ENCODE measurements at regions not wholly inside any gene's neighbourhood (a gene's known extent, or its start where the extent isn't known, plus 50 kb on each side); places are given as distances from the start of the nearest gene placed in this dataset.

DNA sequence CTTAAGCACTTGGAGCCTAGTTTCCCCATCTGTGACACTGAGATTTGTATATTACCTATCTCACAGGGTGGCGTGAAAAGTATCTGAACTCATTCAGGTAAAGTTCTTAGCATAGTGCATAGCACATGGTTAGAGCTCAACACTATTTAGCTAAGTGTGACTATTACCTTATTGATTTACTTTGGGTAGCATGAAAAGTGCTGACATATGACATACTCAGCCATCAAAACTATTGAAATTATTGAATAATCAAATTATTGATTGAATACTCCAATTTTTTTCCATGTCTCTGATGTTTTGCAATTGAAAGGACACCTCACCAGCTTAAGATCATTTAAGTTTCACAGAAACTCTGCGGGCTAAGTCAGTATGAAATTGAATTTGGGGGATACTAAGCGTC, 715.0 kb downstream of the EFNB2 start:
- DNase-seq: no peak

DNA sequence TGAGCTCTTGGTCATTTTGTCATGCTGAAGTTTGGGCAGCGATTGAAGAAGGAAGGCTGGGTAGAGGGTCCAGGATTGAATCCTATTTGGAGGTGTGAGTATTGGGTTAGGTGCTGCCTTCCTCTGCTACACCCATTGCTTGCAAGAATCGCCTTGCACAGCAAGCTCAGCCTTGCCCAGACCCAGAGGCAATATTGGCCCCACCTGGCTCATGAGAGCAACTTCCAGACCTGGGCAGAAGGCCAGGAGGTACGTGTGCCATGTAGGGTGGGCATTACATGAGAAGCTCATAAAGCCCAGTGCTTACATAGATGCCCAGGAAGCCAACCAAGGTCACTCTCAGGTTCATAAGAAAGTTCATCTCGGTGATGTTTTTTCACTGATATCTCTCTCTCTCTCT, 718.0 kb downstream of the EFNB2 start:
- DNase-seq: no peak

DNA sequence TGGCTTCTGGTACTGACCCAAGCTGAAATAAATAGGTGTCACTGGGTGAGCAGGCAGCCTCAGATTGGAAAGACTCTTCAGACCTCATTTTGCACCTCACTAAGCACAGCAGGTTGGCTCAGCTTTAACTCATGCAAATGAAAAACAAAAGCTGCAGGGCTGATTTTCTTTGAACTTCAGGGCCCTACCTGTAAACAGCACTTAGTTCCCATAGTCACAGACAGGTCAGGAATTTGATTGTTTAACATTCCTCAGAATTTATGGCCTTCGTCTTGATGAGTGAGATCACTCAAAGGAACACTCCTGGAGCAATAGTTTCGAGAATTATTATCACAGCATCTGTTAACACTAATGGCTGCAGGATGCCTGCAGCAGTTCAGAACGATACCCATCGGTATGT, 718.5 kb downstream of the EFNB2 start:
- DNase-seq: no peak

DNA sequence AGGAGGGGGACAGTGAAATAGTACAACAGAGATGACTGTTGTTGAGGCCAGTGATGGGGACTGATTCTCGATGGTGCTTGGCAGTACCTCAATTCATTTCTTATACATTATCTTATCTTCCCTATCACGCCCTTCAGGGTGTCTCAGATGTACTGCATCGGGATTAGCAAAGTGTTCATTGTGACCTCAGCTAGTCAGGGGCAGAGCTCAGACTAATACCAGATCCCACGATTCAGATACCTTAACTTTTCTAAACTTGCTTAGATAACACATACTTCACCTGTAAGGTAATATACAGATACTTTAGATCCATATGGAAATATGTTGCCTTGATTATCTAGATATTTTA, 720.6 kb downstream of the EFNB2 start:
- DNase-seq: no peak

DNA sequence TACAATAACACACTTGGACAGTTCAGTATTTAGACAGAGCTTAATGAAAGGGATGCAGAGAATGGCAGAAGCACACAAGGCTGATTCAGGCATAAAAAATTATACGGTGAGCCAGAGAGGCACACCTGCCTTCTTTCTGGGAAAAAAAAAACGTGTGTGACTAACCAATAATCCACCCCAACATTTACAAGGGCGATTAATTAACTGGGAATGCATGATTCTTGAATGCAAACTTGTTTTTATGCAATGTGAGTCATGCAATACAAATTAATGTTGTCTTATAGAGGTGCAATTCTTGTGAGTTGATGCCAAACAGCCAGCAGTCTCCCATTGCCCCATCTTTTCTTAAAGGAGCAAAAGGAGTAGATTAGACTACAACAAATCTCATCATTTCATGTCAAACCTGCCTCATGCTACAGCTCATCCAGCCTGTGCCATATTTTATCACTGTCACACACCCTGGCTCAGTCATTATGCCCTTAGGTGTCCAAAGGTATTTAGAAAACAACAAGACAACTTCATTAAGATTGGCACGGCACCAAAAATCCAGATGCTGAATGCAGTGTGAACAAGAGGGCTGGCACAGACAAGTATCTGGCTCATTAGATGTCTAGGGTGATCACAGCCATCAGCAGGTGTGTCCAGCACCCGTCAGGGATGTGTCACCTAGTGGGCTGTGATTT, 721.1 kb downstream of the EFNB2 start:
- DNase-seq: peak; percentile 19

DNA sequence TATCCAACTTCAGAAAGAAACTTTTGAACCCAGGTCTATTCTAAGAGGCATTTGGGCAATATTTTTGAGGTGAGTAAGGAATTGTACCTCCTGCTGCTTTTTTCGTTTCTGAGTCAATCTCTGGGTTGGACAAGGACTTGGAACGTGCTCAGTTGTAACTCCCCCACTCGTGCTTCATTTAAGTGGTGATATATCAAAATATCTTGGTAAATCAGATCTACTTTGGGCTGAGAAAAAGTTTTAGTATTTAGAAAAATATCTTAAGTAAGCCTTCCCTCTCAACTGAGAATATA, 728.9 kb downstream of the EFNB2 start:
- no peak for DNase-seq

DNA sequence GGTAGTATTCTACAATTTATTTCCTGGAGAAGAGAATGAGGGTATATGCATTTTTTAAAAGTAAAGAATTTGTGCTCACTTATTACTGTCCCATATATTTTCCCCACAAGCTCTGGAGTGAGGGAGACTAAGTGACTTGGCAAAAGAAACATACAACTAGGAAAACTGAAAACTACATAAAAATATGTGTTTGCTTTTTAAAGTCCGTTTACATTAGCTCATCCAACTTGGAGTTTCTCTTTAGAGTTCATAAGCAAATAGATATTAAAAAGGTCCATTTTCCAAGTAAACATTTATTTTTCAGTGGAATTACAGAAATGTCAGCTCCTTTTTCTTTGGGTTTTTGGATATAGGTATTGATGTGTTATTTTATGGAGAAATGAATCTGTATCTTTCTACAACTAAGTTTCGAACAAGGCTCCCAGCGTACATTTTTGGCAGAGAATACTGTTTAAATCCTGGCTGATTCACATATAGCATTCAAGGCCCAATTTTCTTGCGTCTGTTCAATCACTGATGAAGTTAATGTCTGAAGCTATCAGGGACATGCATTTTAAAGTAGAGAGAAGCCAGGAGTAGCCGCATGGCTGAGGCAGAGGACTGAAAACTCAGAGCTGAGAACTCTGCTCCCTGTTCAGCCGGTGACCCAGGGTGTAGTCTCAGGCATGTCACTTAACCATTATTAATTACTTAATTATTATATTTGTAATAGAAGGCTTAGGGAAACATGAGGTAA, 729.4 kb downstream of the EFNB2 start:
- no peak for DNase-seq

DNA sequence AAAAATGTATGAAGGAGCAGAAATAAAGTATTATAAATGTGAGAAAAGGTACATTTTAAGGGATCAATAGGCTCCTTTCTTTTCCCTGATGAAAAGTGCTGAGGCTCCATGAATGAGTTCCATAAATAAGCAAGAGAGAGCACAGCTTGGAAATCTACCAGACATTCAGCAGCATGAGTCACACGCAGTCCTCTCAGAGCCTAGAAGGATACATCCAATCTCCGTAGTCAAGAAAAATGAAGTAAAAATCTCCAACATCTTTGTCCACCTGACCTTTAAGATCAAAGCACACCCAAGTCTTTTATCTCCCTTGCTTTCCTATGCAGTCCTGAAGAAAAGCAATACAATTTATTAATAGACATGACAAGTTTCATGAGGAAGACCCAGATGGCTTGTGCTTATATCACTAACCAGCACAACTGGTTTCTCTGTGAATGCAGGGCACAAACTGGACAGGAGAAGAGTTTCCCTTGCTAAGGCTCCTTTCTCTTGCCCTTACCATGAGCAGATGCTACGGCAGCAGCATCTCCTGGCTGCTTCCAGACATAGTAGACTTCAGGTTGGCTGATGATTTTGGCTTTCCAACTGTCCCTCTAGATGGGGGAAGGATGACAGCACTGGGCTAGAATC, 730.8 kb downstream of the EFNB2 start:
- DNase-seq: no peak

DNA sequence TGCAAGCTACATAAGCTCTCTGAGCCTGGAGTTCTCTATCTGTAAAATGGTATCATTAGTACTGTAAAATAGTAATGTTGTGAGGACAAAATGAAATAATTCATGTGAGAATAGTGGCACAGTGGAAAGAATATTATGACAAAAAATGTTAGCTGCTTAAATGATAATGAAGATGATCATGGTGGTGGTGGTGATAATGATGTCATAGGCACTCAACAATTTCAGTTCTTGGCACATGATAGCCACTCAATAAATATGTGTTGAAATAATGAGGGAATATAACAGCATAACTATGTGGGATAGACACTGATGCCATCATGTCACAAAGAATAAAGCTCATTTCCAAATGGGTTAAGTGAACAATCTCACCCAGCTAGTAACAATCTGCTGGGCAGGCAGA, 736.3 kb downstream of the EFNB2 start:
- DNase-seq: no peak

DNA sequence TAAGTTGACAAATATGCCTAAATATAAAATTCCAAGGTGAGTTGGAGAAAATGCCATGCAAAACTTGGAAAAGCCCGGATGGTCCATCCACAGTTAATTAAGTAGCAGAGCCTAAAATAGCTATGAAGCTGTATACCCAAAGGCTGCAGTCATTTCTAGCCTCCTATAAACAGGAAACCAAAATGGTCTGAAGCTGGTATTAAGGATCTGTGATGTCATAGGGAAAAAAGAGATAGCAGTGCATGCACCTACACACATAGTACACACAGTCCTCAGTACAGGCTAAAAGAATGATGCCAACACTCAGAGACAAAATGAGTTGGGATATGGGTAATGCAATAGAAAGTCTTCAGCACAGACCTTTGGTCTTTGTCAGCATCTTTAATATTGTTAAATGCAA, 736.9 kb downstream of the EFNB2 start:
- peak; percentile 53 for DNase-seq

DNA sequence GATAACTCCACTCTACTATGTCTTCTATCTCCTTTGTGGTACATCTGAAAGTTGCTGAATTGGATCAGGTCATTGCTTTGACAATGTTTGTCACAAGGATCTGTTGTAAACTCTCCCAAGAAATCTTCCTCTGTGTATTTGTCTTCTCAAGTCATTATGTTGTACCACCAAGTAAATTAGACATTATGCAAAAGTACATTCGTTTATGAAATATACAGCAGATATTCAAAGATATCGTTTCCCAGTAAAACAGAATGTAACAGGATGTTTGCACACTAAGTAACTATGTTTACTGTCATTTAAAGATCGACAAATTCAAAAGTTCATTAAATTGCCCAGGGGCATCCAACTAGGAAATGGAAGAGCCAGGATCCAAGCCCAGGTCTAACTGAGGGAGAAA, 739.4 kb downstream of the EFNB2 start:
- no peak for DNase-seq

DNA sequence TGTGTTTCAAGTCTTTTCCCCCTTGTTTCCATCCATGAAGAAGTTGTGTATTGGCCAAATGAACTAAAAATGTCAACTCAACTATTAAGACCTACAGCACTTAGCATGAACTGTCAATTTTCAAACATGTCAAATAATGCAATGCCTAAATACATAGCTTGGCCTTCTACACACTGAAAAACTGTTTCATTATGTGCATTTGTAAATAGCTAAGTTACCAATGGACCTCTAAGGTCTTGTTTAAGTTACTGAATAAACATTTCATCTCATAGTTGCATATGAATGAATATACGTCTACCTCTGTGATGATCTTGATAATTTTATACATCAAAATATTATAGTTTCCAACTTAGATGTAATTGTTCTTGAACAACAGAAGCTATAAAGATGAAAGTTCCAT, 744.5 kb downstream of the EFNB2 start:
- no peak for DNase-seq

DNA sequence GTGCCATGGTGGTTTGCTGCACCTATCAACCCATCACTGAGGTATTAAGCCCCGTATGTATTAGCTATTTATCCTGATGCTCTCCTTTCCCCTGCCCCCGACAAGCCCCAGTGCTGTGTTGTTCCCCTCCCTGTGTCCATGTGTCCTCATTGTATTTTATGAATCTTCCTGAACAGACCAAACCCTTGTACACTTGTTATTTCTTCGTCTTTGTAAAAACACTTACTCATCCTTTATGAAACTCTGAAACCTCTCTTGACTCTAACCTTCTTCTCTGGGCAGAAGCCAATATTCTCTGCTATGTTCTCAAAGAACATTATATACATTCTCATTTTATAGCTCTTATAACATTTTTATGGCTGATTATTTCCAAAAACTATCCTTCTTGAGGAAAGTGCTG, 746.9 kb downstream of the EFNB2 start:
- DNase-seq: no peak

DNA sequence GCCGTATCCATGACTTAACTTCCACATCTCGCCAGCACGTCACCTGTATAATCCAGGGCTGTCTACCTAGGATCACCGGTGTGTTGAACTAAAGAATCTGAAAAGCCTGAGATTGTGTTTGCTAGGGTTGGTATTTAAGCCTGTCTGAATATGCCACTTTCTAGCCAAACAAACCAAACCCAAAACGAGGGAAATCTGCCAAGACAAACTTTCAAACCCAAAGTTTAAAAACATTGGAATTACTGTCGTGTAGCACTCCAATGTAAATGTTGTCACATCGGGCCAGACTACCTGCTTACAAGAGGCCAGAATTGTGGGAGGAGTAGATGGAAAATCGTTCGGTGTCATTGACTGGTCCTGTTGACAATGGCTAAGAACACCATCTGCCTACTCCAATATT, 747.8 kb downstream of the EFNB2 start:
- DNase-seq: no peak

DNA sequence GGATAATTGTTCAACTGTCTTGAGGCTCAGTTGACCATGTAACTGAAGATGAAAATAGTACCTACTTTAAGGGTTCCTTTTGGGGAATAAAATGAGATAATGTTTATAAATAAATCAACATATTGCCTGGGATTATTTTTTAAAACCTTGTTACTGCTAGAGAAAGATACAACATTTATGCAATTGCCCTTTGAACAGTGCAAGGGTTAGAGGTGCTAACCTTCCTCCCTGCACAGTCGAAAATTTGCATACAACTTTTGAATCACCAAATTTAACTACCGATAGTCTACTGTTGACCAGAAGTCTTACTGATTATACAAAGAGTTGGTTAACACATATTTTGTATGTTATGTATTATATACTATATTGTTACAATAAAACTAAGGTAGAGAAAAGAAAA, 750.0 kb downstream of the EFNB2 start:
- DNase-seq: no peak

DNA sequence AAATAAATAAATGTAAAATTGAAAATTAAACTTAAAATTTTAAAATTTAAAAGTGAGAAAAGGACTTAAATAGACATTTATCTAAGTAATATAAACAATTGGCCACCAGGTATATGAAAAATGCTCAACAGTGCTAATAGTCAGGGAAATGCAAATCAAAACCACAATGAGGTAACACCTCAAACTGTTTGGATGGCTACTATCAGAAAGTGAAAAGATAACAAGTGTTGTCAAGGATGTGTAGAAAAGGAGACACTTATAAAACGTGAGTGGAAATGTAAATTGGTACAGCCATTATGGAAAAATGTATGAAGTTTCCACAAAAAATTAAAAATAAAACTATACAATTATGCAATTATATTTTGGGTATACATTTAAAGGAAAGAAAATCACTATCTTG, 752.2 kb downstream of the EFNB2 start:
- no peak for DNase-seq

DNA sequence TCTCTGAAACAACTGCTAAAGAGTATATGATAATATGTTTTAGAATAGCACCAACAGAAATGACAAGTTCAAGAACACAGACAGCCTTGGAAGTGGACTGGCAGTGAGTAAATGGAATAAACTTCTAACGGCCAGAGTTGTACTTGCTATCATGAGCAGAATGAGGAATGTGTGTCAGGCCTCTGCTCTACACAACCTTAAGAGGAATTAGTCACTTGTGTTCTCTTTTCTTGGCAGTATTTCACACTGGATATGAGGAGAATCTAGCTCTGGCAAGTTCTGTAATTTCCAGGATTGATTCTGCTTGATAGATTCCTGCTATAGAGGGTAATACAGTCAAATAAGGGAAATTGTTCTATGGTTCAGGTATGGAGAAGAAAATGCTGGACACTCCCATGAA, 757.3 kb downstream of the EFNB2 start:
- DNase-seq: no peak

DNA sequence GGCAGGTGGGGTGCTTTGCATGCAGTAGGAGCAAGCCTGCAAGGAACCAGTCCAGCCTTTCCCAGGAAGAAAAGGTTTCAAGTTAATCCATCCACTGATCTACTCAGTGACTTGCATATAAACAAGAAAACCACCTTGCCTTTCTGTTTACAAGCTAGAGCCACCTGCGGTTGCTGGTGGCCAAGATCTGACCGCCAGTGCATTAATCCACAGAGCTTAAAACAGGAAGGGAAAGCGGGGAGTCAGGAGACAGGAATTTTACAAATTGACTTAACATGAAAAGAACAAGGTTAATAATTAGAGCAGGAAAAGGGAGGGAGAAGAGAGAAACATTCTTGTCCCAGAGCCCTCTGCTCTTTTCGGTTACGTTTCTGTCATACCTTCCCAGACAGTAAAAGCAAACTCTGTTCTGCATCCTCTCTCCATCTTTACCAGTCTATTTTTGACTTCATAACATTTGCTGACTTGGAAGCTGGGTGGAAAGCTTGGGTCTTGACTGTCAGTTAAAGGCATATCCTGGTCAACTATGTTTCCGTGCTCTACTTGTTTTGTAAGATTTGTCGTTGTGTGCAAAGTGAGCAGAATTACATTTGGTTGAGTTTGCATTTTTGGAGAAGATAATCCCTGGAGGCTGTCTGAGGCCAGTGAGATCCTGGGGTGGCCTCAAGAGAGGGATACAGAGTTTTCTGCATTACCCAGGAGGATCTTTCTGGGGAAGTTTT, 760.6 kb downstream of the EFNB2 start:
- no peak for DNase-seq

DNA sequence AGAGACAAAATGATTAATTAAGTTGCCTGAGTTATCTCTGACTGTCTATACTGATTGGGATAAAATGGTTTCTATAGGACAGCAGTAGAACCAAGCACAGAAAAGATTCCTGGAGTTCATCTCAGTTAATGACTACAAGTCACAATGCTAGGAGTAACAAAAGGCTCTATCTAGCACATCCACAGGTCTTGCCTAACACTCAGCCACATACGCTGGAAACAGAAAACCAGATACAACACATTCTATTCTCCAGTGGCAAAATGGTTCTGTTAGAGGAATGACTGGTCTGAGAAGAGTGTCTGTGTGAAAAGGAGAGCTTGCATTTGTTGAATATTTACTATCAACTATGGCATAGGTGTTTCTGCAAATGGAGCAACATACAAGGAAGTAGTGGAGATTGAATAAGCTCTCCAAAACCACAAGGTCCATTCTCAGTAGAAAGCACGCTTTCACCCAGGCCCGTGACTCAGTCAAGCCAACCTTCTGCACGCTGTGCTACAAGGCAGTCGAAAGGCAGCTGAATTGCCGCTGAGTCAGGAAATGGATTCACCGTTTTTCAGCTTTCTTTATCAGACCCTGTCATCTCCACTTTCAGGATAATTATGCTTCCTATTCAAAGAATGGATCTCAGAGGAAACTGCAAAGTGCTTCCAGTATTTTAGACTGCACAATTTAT, 761.5 kb downstream of the EFNB2 start:
- no peak for DNase-seq

DNA sequence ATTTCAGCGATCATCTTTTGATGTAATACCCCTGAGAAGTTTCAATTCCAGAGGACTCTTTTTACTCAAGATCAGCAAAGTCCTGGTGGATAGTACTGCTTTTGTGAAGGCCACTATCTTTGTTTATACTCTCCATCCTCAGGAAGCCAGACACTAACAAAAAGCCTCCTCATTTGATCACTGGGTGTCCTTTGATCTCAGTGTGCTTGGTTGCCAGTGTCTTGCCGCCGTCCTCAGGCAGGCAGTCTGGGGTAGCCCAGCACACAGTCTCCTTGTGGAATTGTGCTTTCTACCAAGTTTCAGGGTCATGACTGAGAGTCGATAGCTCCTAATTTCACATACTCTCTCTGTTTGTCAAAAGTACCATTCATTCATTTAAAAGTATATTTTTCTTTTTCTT, 762.2 kb downstream of the EFNB2 start:
- DNase-seq: no peak

DNA sequence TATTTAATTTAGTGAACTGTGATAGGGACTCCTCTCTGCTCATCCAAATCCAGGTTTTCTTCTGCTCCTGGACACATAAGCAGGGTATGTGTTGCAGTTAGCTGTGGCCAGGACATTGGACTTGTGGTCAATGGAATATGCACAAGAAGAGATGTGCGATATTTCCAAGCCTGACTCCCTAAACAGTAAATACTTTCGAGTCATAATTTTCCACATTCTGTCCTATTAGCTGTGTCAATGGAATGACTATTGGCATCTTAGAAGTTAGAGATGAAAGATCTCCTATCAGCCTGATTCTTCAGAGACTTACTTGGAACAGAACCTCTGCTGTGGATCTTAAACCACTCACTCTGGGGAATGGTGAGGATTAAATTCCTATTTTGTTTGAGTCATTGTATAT, 771.0 kb downstream of the EFNB2 start:
- DNase-seq: no peak

DNA sequence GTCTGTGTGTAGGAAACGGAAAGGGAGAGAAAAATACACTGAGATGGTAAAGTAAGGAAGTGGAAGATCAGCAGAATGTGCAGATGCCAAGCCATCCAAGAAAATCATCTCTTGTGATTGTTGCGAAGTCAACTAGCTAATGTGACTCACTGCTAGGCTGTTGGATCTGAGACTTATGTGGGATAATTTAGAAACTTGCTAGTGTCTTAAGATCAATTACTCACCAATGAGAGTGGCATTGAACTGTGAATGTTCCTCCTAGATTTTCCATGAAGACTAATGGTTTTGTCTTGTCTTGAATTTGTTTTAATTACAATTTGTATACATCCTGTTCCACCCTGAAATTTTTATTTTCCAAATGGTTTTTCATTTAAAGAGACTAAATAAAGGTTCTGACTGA, 771.6 kb downstream of the EFNB2 start:
- no peak for DNase-seq

DNA sequence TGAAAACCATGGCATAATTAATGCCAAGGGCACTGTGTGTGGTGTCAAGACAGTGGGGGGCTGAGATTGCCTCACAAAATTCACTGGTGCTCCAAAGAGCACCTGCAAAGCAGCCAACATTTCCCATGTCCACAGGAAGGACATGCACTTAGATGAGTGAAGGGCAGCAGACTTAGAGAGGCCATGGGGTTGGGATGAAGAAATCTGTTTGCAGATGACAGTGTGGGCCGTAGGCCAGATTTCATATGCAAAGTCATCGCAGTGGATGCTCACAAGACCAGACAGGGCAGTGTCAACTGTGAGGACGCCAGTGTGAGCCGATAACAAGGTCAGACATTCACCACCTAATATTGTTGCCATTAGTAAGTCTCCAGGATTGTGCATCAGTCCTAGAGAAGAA, 773.4 kb downstream of the EFNB2 start:
- DNase-seq: no peak
